ENCODE measurements at regions not wholly inside any gene's neighbourhood (a gene's known extent, or its start where the extent isn't known, plus 50 kb on each side); places are given as distances from the start of the nearest gene placed in this dataset.

GRCh38 chr2:51844596-51844995, 812.7 kb upstream of the NRXN1 start:
- TF ChIP-seq HDAC2 (IDR thresholded peaks at IDR 0.05) (no peak), FOXM1 (IDR thresholded peaks at IDR 0.05; ENCODE audit: low read depth, low read length) (no peak), CTCF (IDR thresholded peaks at IDR 0.05 in 2 of 3, conservative IDR thresholded peaks at IDR 0.05 in 1 of 3; ENCODE audit: control insufficient read depth in 2 of 3, extremely low read depth in 1 of 3, insufficient read depth in 1 of 3, low read depth in 3 of 3, low read length in 3 of 3) (no peak), POLR2AphosphoS5 (IDR thresholded peaks at IDR 0.05; ENCODE audit: low read length) (no peak), ASH2L (IDR thresholded peaks at IDR 0.05; ENCODE audit: borderline replicate concordance, low read depth) (no peak), SIN3A (IDR thresholded peaks at IDR 0.05; ENCODE audit: low read depth, low read length) (no peak), SMC3 (IDR thresholded peaks at IDR 0.05; ENCODE audit: borderline replicate concordance, low read length) (no peak), CBX3 (IDR thresholded peaks at IDR 0.05; ENCODE audit: borderline replicate concordance, low read depth) (no peak), POLR2A (IDR thresholded peaks at IDR 0.05; ENCODE audit: low read depth, low read length) (no peak), USF2 (IDR thresholded peaks at IDR 0.05; ENCODE audit: borderline replicate concordance, low read depth, low read length) (no peak)
